ENCODE measurements at regions not wholly inside any gene's neighbourhood (a gene's known extent, or its start where the extent isn't known, plus 50 kb on each side); places are given as distances from the start of the nearest gene placed in this dataset.
A peak's percentile ranks its signal among the peaks of the same experiment; 100 is the strongest.
"Not testable (repeated sequence)": the region's sequence is repeated elsewhere in the genome, so short reads cannot be mapped to it uniquely, and the experiment has no call there.

DNA sequence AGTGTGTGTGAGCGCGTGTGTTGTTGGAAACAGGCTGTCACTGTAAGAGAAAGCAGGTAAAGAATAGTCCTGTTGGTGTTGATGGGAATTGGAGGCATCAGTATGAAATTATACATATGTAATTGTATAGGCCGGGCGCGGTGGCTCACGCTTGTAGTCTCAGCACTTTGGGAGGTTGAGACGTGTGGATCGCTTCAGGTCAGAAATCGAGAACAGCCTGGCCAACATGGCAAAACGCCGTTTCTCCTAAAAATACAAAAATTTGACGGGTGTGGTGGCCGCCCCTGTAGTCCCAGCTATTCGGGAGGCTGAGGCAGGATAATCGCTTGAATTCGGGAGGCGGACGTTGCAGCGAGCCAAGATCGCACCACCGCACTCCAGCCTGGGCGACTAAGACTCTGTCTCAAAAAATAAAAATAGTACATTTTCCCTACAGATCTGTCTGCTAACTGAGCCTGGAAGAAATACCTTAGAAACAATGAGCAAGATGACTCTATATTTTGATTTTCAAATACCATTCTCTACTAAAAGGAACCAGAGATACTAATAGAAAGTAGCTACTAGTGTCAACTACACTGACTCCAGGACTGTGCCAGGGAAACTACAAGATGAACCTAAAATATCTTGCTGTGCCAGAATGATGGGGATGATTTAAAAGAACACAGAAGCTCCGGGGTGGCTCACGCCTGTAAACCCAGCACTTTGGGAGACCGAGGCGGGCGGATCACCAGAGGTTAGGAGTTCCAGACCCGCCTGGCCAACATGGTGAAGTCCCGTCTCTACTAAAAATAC is 110.8 kb downstream of the TRIM27 start:
- Mint-ChIP-seq H3K9me3 (peaks cover 28% of the 10 kb centered on the region), H3K4me1 (ENCODE audit: low read depth) (peaks cover 25% of the 10 kb centered on the region), H3K36me3 (ENCODE audit: low read depth) (peaks cover 18% of the 10 kb centered on the region), H3K27ac (peak overlapping the region; percentile 3), H3K4me3 (peak overlapping the region; percentile 27), H3K27me3 (peaks cover 96% of the 10 kb centered on the region)

DNA sequence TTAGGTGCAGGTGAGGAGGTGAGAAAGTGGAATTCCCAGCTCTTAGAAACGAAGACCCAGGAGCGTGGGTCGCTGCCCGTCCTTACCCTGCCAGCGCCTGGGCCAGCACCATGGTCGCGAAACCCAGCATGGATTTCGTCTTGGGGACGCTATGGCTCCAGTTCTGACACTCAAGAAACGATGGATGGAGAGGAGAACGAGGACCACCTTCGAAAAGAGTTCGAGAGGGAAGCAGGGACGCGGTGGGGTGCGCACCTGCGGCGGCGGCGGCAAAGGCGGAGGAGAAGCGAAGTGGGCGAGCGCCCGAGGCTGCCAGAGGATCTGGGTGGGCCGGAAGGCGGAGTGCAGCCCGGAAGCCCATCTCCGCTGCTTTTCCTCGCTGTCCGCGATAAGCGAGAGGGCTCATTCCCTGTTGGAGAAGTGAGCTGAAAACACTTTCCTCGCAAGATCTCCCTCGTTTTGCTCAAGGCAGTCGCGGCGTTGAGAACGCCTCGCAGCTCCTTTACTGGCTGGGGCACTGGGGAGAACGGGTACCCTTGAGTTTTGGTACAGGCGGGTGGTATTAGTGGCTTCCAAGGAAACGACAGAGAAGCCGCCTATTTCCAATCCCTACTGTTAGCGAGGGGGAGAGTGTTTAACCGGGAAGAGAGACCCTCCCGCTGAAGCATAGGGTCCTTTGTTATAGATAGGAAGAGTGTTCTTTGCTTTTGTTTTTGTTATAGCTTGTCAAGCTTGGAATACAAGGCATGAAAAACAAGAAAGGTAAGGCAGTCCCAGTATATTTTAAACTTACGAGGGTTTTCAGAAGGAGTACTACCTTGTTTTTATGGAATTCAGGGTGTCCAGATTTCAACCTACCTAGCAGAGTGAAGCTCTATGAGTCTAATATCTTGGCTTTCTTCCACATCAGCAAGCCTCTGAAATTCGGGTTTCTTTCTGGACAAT is 109.5 kb downstream of the TRIM27 start:
- peaks cover 25% of the 10 kb centered on the region for H3K4me1 Mint-ChIP-seq (ENCODE audit: low read depth)
- peak overlapping the region; percentile 66 for H3K4me3 Mint-ChIP-seq
- peaks cover 98% of the 10 kb centered on the region for H3K27me3 Mint-ChIP-seq
- H3K27ac Mint-ChIP-seq: no peak overlapping the region
- peaks cover 14% of the 10 kb centered on the region for H3K36me3 Mint-ChIP-seq (ENCODE audit: low read depth)
- peaks cover 28% of the 10 kb centered on the region for H3K9me3 Mint-ChIP-seq

DNA sequence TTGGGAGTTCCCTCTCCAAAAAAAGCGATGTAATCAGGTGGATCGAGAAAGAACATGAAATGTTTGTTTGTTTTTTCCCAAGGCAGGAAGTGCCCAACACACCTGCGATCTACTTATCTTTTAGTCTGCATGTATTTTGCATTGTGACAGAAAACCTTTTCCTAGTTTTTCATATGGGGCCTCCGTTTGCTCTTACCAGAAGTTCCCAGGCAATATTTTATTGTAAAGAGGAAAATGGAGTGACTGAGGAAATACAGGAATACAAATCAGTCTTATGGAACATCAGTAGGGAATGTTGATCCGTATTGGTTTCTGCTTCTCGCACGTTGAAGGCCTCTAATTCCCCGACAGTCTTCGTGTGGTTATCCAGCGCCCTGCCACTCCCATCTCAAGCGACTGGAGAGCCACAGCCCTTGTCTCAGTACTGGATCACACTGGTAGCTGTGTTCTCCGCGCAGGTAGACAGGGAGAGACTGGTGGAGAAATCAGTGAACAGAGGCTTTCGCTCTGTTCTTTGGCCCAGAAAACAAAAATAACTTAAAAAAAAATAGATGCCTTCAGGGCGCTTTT is 107.4 kb downstream of the TRIM27 start:
- H3K4me1 Mint-ChIP-seq (ENCODE audit: low read depth): peaks cover 21% of the 10 kb centered on the region
- no peak overlapping the region for H3K4me3 Mint-ChIP-seq
- no peak overlapping the region for H3K27ac Mint-ChIP-seq
- peaks cover 87% of the 10 kb centered on the region for H3K27me3 Mint-ChIP-seq
- H3K9me3 Mint-ChIP-seq: peaks cover 24% of the 10 kb centered on the region
- H3K36me3 Mint-ChIP-seq (ENCODE audit: low read depth): peaks cover 9% of the 10 kb centered on the region

- Mint-ChIP-seq H3K36me3 (ENCODE audit: low read depth) (peaks cover 9% of the 10 kb centered on the region), H3K27me3 (peaks cover 84% of the 10 kb centered on the region), H3K9me3 (peaks cover 18% of the 10 kb centered on the region), H3K4me1 (ENCODE audit: low read depth) (peaks cover 21% of the 10 kb centered on the region), H3K4me3 (peak overlapping the region; percentile 65), H3K27ac (peak overlapping the region; percentile 88)
Measured at GRCh38 chr6:28816909-28817807, 106.6 kb downstream of the TRIM27 start.

DNA sequence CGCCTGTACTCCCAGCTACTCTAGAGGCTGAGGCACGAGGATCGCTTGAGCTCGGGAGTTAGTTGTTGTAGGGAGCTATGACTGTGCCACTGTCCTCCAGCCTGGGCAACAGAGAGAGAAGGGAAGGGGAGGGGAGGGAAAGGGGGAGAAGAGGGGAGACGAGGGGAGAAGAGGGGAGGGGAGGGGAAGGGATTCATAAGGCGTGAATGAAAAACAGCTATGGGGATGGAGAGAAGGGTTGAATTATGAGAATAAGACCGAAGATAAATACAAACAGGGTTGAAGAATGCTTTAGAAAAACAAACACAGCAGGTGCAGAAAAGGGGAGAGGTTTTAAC is 106.0 kb downstream of the TRIM27 start:
- no peak overlapping the region for H3K4me3 Mint-ChIP-seq
- H3K27me3 Mint-ChIP-seq: peaks cover 80% of the 10 kb centered on the region
- no peak overlapping the region for H3K27ac Mint-ChIP-seq
- H3K4me1 Mint-ChIP-seq (ENCODE audit: low read depth): peaks cover 17% of the 10 kb centered on the region
- peaks cover 13% of the 10 kb centered on the region for H3K9me3 Mint-ChIP-seq
- peaks cover 4% of the 10 kb centered on the region for H3K36me3 Mint-ChIP-seq (ENCODE audit: low read depth)

- Mint-ChIP-seq H3K27ac (no peak overlapping the region), H3K27me3 (peaks cover 80% of the 10 kb centered on the region), H3K36me3 (ENCODE audit: low read depth) (no peaks in the 10 kb centered on the region), H3K9me3 (peaks cover 3% of the 10 kb centered on the region), H3K4me3 (peak overlapping the region; percentile 31), H3K4me1 (ENCODE audit: low read depth) (peaks cover 13% of the 10 kb centered on the region)
Measured at GRCh38 chr6:28824793-28825731, 98.7 kb downstream of the TRIM27 start.

DNA sequence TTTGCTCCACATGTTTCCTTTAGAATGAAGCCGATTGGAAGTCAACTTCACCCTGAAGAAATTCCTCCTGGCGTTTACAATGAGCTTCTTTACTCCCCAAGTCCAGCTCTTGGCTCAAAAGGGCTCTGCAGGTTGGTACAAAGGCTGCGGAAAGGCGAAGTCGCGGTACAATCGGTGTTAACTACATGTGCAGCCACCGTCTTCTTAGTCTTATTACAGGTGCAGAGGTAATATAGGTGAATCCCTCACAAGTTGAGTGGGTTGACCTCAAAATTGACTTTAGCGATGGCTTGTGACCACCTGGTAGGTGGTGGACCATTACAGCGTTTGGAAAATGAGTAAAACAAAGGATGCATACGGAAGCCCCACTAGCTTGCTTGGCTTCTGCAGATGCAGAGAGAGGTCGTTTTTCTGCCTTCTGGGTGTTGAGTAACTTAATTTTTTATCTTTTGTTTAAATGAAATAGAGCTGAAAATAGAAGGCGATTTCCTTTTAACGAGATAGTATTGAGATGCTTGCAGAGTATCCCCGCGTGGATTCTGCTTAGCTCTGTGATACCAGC is 98.0 kb downstream of the TRIM27 start:
- no peak overlapping the region for H3K4me3 Mint-ChIP-seq
- peaks cover 3% of the 10 kb centered on the region for H3K9me3 Mint-ChIP-seq
- peaks cover 86% of the 10 kb centered on the region for H3K27me3 Mint-ChIP-seq
- H3K36me3 Mint-ChIP-seq (ENCODE audit: low read depth): no peaks in the 10 kb centered on the region
- peaks cover 13% of the 10 kb centered on the region for H3K4me1 Mint-ChIP-seq (ENCODE audit: low read depth)
- no peak overlapping the region for H3K27ac Mint-ChIP-seq

- not testable (repeated sequence) for H3K4me1 Mint-ChIP-seq (ENCODE audit: low read depth); H3K9me3 Mint-ChIP-seq; H3K4me3 Mint-ChIP-seq; H3K27ac Mint-ChIP-seq; H3K36me3 Mint-ChIP-seq (ENCODE audit: low read depth)
- peaks cover 84% of the 10 kb centered on the region for H3K27me3 Mint-ChIP-seq
Measured at GRCh38 chr6:28831683-28832082, 92.1 kb downstream of the TRIM27 start.

GRCh38 chr6:28836703-28837102 is 87.1 kb downstream of the TRIM27 start:
- peaks cover 57% of the 10 kb centered on the region for H3K27me3 Mint-ChIP-seq

DNA sequence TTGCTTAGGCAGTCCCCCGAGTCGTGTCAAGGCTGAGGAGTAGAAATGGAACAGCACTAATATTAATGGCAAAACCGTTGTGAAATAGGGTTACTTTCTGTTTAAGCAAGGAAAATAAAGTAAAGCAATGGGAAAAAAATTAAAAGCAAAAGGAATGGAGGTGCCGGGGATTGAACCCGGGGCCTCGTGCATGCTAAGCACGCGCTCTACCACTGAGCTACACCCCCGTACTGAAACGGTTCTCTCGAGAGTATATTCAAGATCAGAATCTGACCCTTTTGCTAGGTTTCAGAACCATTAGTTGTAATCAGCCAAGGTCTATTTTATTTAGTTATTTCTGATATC is 85.5 kb downstream of the TRIM27 start:
- Mint-ChIP-seq H3K4me1 (ENCODE audit: low read depth) (peaks cover 23% of the 10 kb centered on the region), H3K4me3 (peak overlapping the region; percentile 92), H3K9me3 (no peaks in the 10 kb centered on the region), H3K36me3 (ENCODE audit: low read depth) (no peaks in the 10 kb centered on the region), H3K27ac (peak overlapping the region; percentile 86), H3K27me3 (peaks cover 57% of the 10 kb centered on the region)

More at GRCh38 chr6:28836703-28837102, 87.1 kb downstream of the TRIM27 start:
- H3K27ac Mint-ChIP-seq; H3K4me3 Mint-ChIP-seq; H3K36me3 Mint-ChIP-seq (ENCODE audit: low read depth); H3K9me3 Mint-ChIP-seq: not testable (repeated sequence)
- peaks cover 23% of the 10 kb centered on the region for H3K4me1 Mint-ChIP-seq (ENCODE audit: low read depth)

DNA sequence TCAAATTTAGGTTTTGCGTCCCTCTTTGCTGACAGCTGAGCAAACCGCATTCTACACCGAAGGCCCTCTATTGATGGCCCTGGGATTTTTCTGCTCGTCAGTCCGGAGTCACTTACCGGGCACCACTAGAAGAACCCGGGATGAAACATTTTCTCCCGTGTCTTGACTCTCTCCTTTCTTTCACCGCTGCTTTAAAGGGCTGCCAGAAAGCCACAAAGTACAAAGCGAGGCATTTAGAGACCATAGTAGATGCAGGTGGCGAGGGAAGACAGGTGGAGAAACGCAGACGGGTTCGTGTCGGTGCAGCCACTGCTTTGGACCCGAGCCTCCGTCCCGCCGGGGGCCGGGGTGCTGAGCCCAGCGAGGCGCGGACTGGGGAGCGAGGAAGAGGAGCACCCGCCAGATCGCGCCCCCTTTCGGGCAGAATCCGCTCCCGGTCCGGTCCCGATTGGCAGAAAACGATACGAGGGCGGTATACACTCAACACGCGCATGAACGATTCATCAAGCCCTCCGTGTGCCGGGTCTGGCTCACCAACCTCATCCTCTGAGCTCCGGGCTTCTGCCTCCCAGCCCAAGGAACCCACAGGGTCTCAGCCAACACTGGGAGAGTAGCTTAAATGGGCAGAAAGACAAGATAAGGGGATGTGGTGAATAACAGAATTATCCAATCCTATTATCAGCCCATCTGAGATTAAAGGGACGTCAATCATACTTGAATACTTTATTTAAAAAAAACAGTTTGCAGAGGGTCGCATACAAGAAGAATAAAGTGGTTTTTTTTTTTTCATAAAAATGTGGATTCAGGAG is 84.9 kb downstream of the TRIM27 start:
- peak overlapping the region; percentile 92 for H3K4me3 Mint-ChIP-seq
- peaks cover 23% of the 10 kb centered on the region for H3K4me1 Mint-ChIP-seq (ENCODE audit: low read depth)
- no peaks in the 10 kb centered on the region for H3K9me3 Mint-ChIP-seq
- peaks cover 52% of the 10 kb centered on the region for H3K27me3 Mint-ChIP-seq
- H3K36me3 Mint-ChIP-seq (ENCODE audit: low read depth): no peaks in the 10 kb centered on the region
- H3K27ac Mint-ChIP-seq: peak overlapping the region; percentile 86

DNA sequence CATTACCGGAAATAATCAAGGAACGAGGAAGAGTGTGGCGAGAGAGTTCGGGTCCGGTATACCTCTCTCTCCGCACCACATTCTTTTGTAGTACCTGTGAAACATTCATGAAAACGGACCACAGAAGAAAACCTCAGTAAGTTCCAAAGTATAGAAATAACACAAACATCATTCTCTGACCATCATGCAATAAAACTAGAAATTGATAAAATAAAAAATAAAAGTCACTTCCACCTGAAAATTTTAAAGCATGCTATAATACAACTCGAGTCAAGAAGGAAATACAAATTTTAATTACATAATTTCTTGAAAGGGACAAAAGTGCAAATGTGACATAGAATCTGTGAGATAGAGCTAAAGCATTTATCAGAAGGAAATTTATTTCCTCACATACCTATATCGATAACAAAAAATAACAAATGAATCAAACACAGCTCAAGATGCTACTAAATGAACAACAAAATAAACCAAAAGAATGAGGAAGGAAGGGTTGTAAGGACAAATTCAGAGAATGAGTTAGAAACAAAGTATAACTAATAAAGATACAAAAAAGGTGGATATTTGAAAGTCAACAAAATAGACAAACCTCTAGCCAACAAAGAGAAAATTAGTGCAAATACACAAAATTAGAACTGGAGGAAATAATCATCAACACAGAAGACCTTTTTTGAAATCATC is 84.2 kb downstream of the TRIM27 start:
- Mint-ChIP-seq H3K4me3 (peak overlapping the region; percentile 92), H3K27me3 (peaks cover 50% of the 10 kb centered on the region), H3K27ac (peak overlapping the region; percentile 36), H3K36me3 (ENCODE audit: low read depth) (no peaks in the 10 kb centered on the region), H3K4me1 (ENCODE audit: low read depth) (peaks cover 23% of the 10 kb centered on the region), H3K9me3 (no peaks in the 10 kb centered on the region)

All from stimulated activated naive CD8-positive, alpha-beta T cell treated with anti-CD3 and anti-CD28 coated beads, Interleukin-15, Interleukin-2, amounts not matched to agents 100 ng/mL and 50 ng/mL, for 24 hours (primary cell).